ENCODE measurements at regions not wholly inside any gene's neighbourhood (a gene's known extent, or its start where the extent isn't known, plus 50 kb on each side); places are given as distances from the start of the nearest gene placed in this dataset.

GRCh38 chr2:15765686-15766302 lies 174.1 kb downstream of the DDX1 start:
- no peak overlapping the region for H3K23ac ChIP-seq (ENCODE audit: insufficient read length)
- no peak overlapping the region for H3K18ac ChIP-seq (ENCODE audit: extremely low read depth, low read length)
- H3K56ac ChIP-seq (replicated peaks; ENCODE audit: insufficient read length, low read depth, low read length) = no peak overlapping the region
- H3K23me2 ChIP-seq (ENCODE audit: low read depth, low read length) = no peaks in the 10 kb centered on the region
- CTCF ChIA-PET (ENCODE audit: partially characterized antibody) = interaction anchor here (1.0 to 1.6 kb wide), 2 partner anchors 17 to 338 kb away, joined by 3 to 4 read pairs; no protein-coding TSS in a partner anchor
- DNase-seq (ENCODE audit: low read depth in 1 of 2, low spot score in 2 of 2) (no peak), FAIRE-seq (no peak)
- POLR2A ChIA-PET (ENCODE audit: partially characterized antibody) = interaction anchor here (1.1 kb wide), 1 partner anchor 17 kb away, joined by 3 read pairs; no protein-coding TSS in a partner anchor
- H3K4me3 ChIP-seq (ENCODE audit: extremely low read depth in 1 of 4, insufficient read depth in 2 of 4, low read depth in 3 of 4, low read length in 4 of 4) = no peak overlapping the region
- H3K27ac ChIP-seq (ENCODE audit: low read depth, low read length) = no peak overlapping the region
- H2BK15ac ChIP-seq (ENCODE audit: low read length) = no peak overlapping the region
- no peaks in the 10 kb centered on the region for H3K36me3 ChIP-seq (ENCODE audit: control insufficient read depth in 2 of 4, insufficient read depth in 4 of 4, low read length in 3 of 4)
- no peaks in the 10 kb centered on the region for H3K79me2 ChIP-seq (ENCODE audit: control insufficient read depth in 1 of 2, insufficient read depth in 2 of 2, low read length in 2 of 2)
- WGBS, 2 experiments (ENCODE audit: extremely low coverage in 1 of 2, insufficient coverage in 1 of 2, insufficient read length in 1 of 2, insufficient replicate concordance in 2 of 2, low coverage in 1 of 2, low lambda C conversion rate in 2 of 2, missing lambda C conversion rate in 1 of 2) = 85% methylated on average over 13 of the region's 13 CpGs; no CpG with 5 or more reads in 1 of the 2 experiments
- no peak overlapping the region for H3K9ac ChIP-seq (replicated peaks in 1 of 4; ENCODE audit: extremely low read depth in 1 of 4, low read depth in 3 of 4, low read length in 3 of 4)
- no peak overlapping the region for H2AK5ac ChIP-seq (ENCODE audit: low read depth, low read length)
- no peaks in the 10 kb centered on the region for H3K27me3 ChIP-seq (replicated peaks in 1 of 4; ENCODE audit: control insufficient read depth in 3 of 4, extremely low read depth in 1 of 4, insufficient read depth in 3 of 4, low read length in 3 of 4)
- no peaks in the 10 kb centered on the region for H4K20me1 ChIP-seq (replicated peaks in 1 of 2; ENCODE audit: control insufficient read depth in 1 of 2, insufficient read depth in 2 of 2, low read length in 2 of 2)
- no peak overlapping the region for H2BK120ac ChIP-seq (replicated peaks; ENCODE audit: low read depth, low read length)
- H4K91ac ChIP-seq (replicated peaks; ENCODE audit: insufficient read length, low read length) = no peak overlapping the region
- no peak overlapping the region for H2BK20ac ChIP-seq (ENCODE audit: low read length)
- H3K4me2 ChIP-seq (ENCODE audit: insufficient read depth in 1 of 2, low read depth in 2 of 2, low read length in 2 of 2) = no peak overlapping the region
- no peak overlapping the region for H4K8ac ChIP-seq (ENCODE audit: extremely low read depth, insufficient read depth, low read length)
- peaks cover 0 to 7% (median 1%) of the 10 kb centered on the region in 4 experiments; a peak in 3 of 7 replicates for H3K4me1 ChIP-seq (replicated peaks in 1 of 4; ENCODE audit: control insufficient read depth in 3 of 4, insufficient read depth in 4 of 4, low read length in 3 of 4)
- H3K4ac ChIP-seq (replicated peaks; ENCODE audit: insufficient read length, low read depth, low read length) = no peak overlapping the region
- no peak overlapping the region for H2AFZ ChIP-seq (ENCODE audit: low read length)
- no peaks in the 10 kb centered on the region for H3K9me3 ChIP-seq (ENCODE audit: insufficient read depth in 2 of 2, low read depth in 1 of 2, low read length in 1 of 2)
- no peak overlapping the region for H2BK5ac ChIP-seq (ENCODE audit: low read depth, low read length)
- H4K5ac ChIP-seq (ENCODE audit: insufficient read length, low read depth, low read length) = no peak overlapping the region
- no peak overlapping the region for H3K14ac ChIP-seq (ENCODE audit: insufficient read length)
- no peaks in the 10 kb centered on the region for H3K79me1 ChIP-seq (ENCODE audit: low read depth, low read length)
- no peak overlapping the region for H2BK12ac ChIP-seq (ENCODE audit: low read depth, low read length)
- TF ChIP-seq PHF8 (conservative IDR thresholded peaks at IDR 0.05; ENCODE audit: low read depth, low read length) (no peak), KDM4A (IDR thresholded peaks at IDR 0.05; ENCODE audit: low read depth, low read length, severe bottlenecking) (no peak), EGR1 (IDR thresholded peaks at IDR 0.05; ENCODE audit: borderline replicate concordance, low read depth, low read length) (no peak), MAFK (IDR thresholded peaks at IDR 0.05; ENCODE audit: low read depth, low read length) (no peak), KDM1A (IDR thresholded peaks at IDR 0.05; ENCODE audit: borderline replicate concordance, low read length) (no peak), SUZ12 (IDR thresholded peaks at IDR 0.05; ENCODE audit: low read length) (no peak)
